Natural killer cell (primary cell): ENCODE measurements at regions not wholly inside any gene's neighbourhood (a gene's known extent, or its start where the extent isn't known, plus 50 kb on each side); places are given as distances from the start of the nearest gene placed in this dataset.
A peak's percentile ranks its signal among the peaks of the same experiment; 100 is the strongest.

Experiments
- ATAC-seq, 3 donors: fragments of 150-1000 bp in 2 of 3; fragments of 200-7000 bp in 1 of 3; cut with Tn5 transposase; 1 replicate in 1 of 3; 2 replicates in 2 of 3; pipeline ENCODE4 v1.10.0; 2021; ENCODE audit warnings: mild to moderate bottlenecking in 2 of 3, moderate library complexity in 2 of 3
- DNase-seq, 2 donors: peaks; one replicate each; pipeline versions ENCODE4 v3.0.0 to v3.0.0-alpha.2; 2013 to 2021; ENCODE audit warnings: mixed read lengths in 1 of 2
- H3K27ac ChIP-seq: one replicate; pipeline ENCODE4 v1.5.1; 2013; ENCODE audit warnings: mild to moderate bottlenecking, low read length
- H3K27me3 ChIP-seq: one replicate; pipeline ENCODE4 v1.6.1; 2013; ENCODE audit warnings: low read length; ENCODE audit not compliant: control insufficient read depth, insufficient read depth
- H3K36me3 ChIP-seq: one replicate; pipeline ENCODE4 v1.6.1; 2013; ENCODE audit warnings: low read length; ENCODE audit not compliant: control insufficient read depth, insufficient read depth
- H3K4me1 ChIP-seq: one replicate; pipeline ENCODE4 v1.6.1; 2013; ENCODE audit warnings: low read length; ENCODE audit not compliant: control insufficient read depth, insufficient read depth
- H3K4me3 ChIP-seq: one replicate; pipeline ENCODE4 v1.5.1; 2013; ENCODE audit warnings: low read length
- H3K9me3 ChIP-seq: one replicate; pipeline ENCODE4 v1.6.1; 2013; ENCODE audit warnings: low read length; ENCODE audit not compliant: control insufficient read depth, insufficient read depth
- H3K27ac Mint-ChIP-seq, 2 donors: one replicate each; pipeline ENCODE4 v1.8.0; 2022; ENCODE audit warnings: mild to moderate bottlenecking in 2 of 2, mixed read lengths in 2 of 2, moderate library complexity in 1 of 2
- H3K27me3 Mint-ChIP-seq, 2 donors: one replicate each; pipeline ENCODE4 v1.8.0; 2022; ENCODE audit warnings: low read depth in 2 of 2, mixed read lengths in 2 of 2
- H3K36me3 Mint-ChIP-seq: one replicate; pipeline ENCODE4 v1.8.0; 2022; ENCODE audit warnings: mixed read lengths
- H3K4me1 Mint-ChIP-seq, 2 donors: one replicate each; pipeline ENCODE4 v1.8.0; 2022; ENCODE audit warnings: mixed read lengths in 2 of 2
- H3K4me3 Mint-ChIP-seq: one replicate; pipeline ENCODE4 v1.8.0; 2022; ENCODE audit warnings: mild to moderate bottlenecking, moderate library complexity, mixed read lengths
- H3K9me3 Mint-ChIP-seq, 2 donors: one replicate each; pipeline ENCODE4 v1.8.0; 2022; ENCODE audit warnings: mixed read lengths in 2 of 2
- CTCF ChIP-seq: fragments of 200-600 bp; IDR thresholded peaks from one replicate; pipeline ENCODE4 v1.8.0; 2022; ENCODE audit warnings: antibody characterized with exemption
- WGBS: methylation state at CpG from one replicate; pipeline ENCODE4 v1.1.7; 2013; ENCODE audit warnings: missing lambda C conversion rate; ENCODE audit not compliant: insufficient coverage; 5-methylcytosine and 5-hydroxymethylcytosine counted together
- intact Hi-C: fragments of 100-400 bp; cut with micrococcal nuclease; formaldehyde crosslinking; loops from one replicate; pipeline ENCODE4 v1.14.2; 2022

GRCh38 chr4:129342819-129343408 lies 247.0 kb downstream of the C4orf33 start:
- Histone ChIP-seq H3K27ac (no peak overlapping the region), H3K4me1 (no peaks in the 10 kb centered on the region), H3K36me3 (no peaks in the 10 kb centered on the region), H3K4me3 (no peak overlapping the region), H3K9me3 (no peaks in the 10 kb centered on the region), H3K27me3 (no peaks in the 10 kb centered on the region)
- ATAC-seq, result no peak
- H3K27ac Mint-ChIP-seq, result no peak overlapping the region
- TF ChIP-seq CTCF, result no peak
- H3K36me3 Mint-ChIP-seq, result no peaks in the 10 kb centered on the region
- intact Hi-C loops, result no loop called here
- no peak for DNase-seq
- peaks cover 0 to 2% of the 10 kb centered on the region in 2 donors for H3K9me3 Mint-ChIP-seq
- 73% methylated on average over 1 of the region's 5 CpGs for WGBS
- peaks cover 4 to 8% of the 10 kb centered on the region in 2 donors for H3K27me3 Mint-ChIP-seq
- no peaks in the 10 kb centered on the region for H3K4me1 Mint-ChIP-seq
- H3K4me3 Mint-ChIP-seq, result no peak overlapping the region

- Mint-ChIP-seq H3K27ac (no peak overlapping the region), H3K4me3 (no peak overlapping the region), H3K27me3 (no peaks in the 10 kb centered on the region), H3K4me1 (no peaks in the 10 kb centered on the region), H3K9me3 (no peaks in the 10 kb centered on the region), H3K36me3 (no peaks in the 10 kb centered on the region)
- no peaks in the 10 kb centered on the region for H3K27me3 ChIP-seq
- H3K27ac ChIP-seq, result no peak overlapping the region
- TF ChIP-seq CTCF, result no peak
- no peaks in the 10 kb centered on the region for H3K9me3 ChIP-seq
- H3K4me3 ChIP-seq, result no peak overlapping the region
- WGBS, result 57% methylated on average over 11 of the region's 11 CpGs
- no peaks in the 10 kb centered on the region for H3K36me3 ChIP-seq
- H3K4me1 ChIP-seq, result no peaks in the 10 kb centered on the region
- ATAC-seq (no peak), DNase-seq (peak in 1 of 2 donors; percentile 13)
- intact Hi-C loops, result no loop called here
Observed at GRCh38 chr4:129344058-129344457, 248.1 kb downstream of the C4orf33 start.

- Histone ChIP-seq H3K27ac (no peak overlapping the region), H3K27me3 (no peaks in the 10 kb centered on the region), H3K36me3 (no peaks in the 10 kb centered on the region), H3K4me1 (no peaks in the 10 kb centered on the region), H3K4me3 (no peak overlapping the region), H3K9me3 (no peaks in the 10 kb centered on the region)
- no peak overlapping the region for H3K27ac Mint-ChIP-seq
- H3K36me3 Mint-ChIP-seq, result no peaks in the 10 kb centered on the region
- no peaks in the 10 kb centered on the region for H3K4me1 Mint-ChIP-seq
- H3K4me3 Mint-ChIP-seq, result no peak overlapping the region
- 90% methylated on average over 3 of the region's 4 CpGs for WGBS
- no peaks in the 10 kb centered on the region for H3K27me3 Mint-ChIP-seq
- no peaks in the 10 kb centered on the region for H3K9me3 Mint-ChIP-seq
- ATAC-seq, result no peak
- DNase-seq, result no peak
- intact Hi-C loops, result no loop called here
- TF ChIP-seq CTCF, result no peak
Observed at GRCh38 chr4:129345609-129346008, 249.7 kb downstream of the C4orf33 start.

GRCh38 chr4:129346036-129346435 lies 250.1 kb downstream of the C4orf33 start:
- Mint-ChIP-seq H3K4me3 (no peak overlapping the region), H3K4me1 (no peaks in the 10 kb centered on the region), H3K27ac (no peak overlapping the region), H3K9me3 (no peaks in the 10 kb centered on the region), H3K36me3 (no peaks in the 10 kb centered on the region), H3K27me3 (no peaks in the 10 kb centered on the region)
- Histone ChIP-seq H3K9me3 (no peaks in the 10 kb centered on the region), H3K36me3 (no peaks in the 10 kb centered on the region), H3K27ac (no peak overlapping the region), H3K27me3 (no peaks in the 10 kb centered on the region), H3K4me1 (no peaks in the 10 kb centered on the region), H3K4me3 (no peak overlapping the region)
- TF ChIP-seq CTCF, result no peak
- WGBS, result 85% methylated on average over 3 of the region's 5 CpGs
- ATAC-seq, result no peak
- DNase-seq, result no peak
- intact Hi-C loops, result no loop called here
